HL-60 (cell line): ENCODE measurements at regions not wholly inside any gene's neighbourhood (a gene's known extent, or its start where the extent isn't known, plus 50 kb on each side); places are given as distances from the start of the nearest gene placed in this dataset.

Experiments used
- CTCF ChIP-seq: IDR thresholded peaks from one replicate; pipeline ENCODE4 v1.5.1; 2011; ENCODE audit warnings: low read length, control low read depth, inconsistent platforms; ENCODE audit not compliant: insufficient read depth
- GABPA ChIP-seq: IDR thresholded peaks from 2 replicates; pipeline ENCODE4 v1.6.1; 2012; ENCODE audit warnings: low read depth
- POLR2AphosphoS5 ChIP-seq: IDR thresholded peaks from 2 replicates; pipeline ENCODE4 v1.6.1; 2012; ENCODE audit warnings: low read depth
- REST ChIP-seq: IDR thresholded peaks from 2 replicates; pipeline ENCODE4 v1.6.1; 2012; ENCODE audit warnings: low read depth; ENCODE audit not compliant: insufficient replicate concordance
- SPI1 ChIP-seq: IDR thresholded peaks from 2 replicates; pipeline ENCODE4 v1.6.1; 2012; ENCODE audit warnings: low read depth, mild to moderate bottlenecking, borderline replicate concordance

GRCh38 chr4:138861135-138861534 lies 154.4 kb upstream of the NOCT start:
- TF ChIP-seq CTCF (no peak), GABPA (no peak), SPI1 (no peak), POLR2AphosphoS5 (no peak), REST (no peak)
